Caco-2 (cell line): ENCODE measurements at regions not wholly inside any gene's neighbourhood (a gene's known extent, or its start where the extent isn't known, plus 50 kb on each side); places are given as distances from the start of the nearest gene placed in this dataset.

Experiments
- BruUV-seq: library from RNA; stranded (reverse); fragments of 400-500 nt; replicated peaks from 2 replicates; lab custom pipeline; 2021; lab: Mats Ljungman, UMichigan
- CTCF ChIA-PET: fragments of 300-600 bp; sonication (Branson Sonifier 250); formaldehyde crosslinking; loops from one replicate; lab custom pipeline; 2022; ENCODE audit warnings: antibody characterized with exemption; lab: Charles Lee
- POLR2A ChIA-PET: fragments of 300-600 bp; sonication (Branson Sonifier 250); formaldehyde crosslinking; loops from one replicate; lab custom pipeline; 2022; ENCODE audit warnings: antibody characterized with exemption; lab: Charles Lee
- DNase-seq, 2 experiments: peaks; one replicate each; pipeline versions ENCODE4 v3.0.0 to v3.0.0-alpha.2; 2020 to 2022
- H3K27me3 ChIP-seq: replicated peaks from 2 replicates; pipeline ENCODE4 v1.6.0; 2011; ENCODE audit warnings: low read length; ENCODE audit not compliant: control insufficient read depth, insufficient read depth
- H3K36me3 ChIP-seq: 2 replicates; pipeline ENCODE4 v1.5.1; 2011; ENCODE audit warnings: low read length; ENCODE audit not compliant: control insufficient read depth, insufficient read depth
- H3K4me1 ChIP-seq: fragments of 250-450 bp; sonication (Bioruptor Pico); 2 replicates; pipeline ENCODE4 v1.5.1; 2020; ENCODE audit warnings: mild to moderate bottlenecking
- H3K4me3 ChIP-seq: 2 replicates; pipeline ENCODE4 v1.5.1; 2011; ENCODE audit warnings: low read depth, mild to moderate bottlenecking, control low read depth, low read length
- H3K9me3 ChIP-seq: fragments of 250-450 bp; sonication (Bioruptor Pico); 2 replicates; pipeline ENCODE4 v1.5.1; 2020; ENCODE audit warnings: mild to moderate bottlenecking, moderate library complexity
- H3K27ac Mint-ChIP-seq: one replicate; pipeline ENCODE4 v1.8.0; 2022; ENCODE audit warnings: mixed read lengths; ENCODE audit not compliant: unreplicated experiment
- H3K27me3 Mint-ChIP-seq: one replicate; pipeline ENCODE4 v1.8.0; 2022; ENCODE audit warnings: mixed read lengths; ENCODE audit not compliant: insufficient read depth, unreplicated experiment
- H3K36me3 Mint-ChIP-seq: one replicate; pipeline ENCODE4 v1.8.0; 2022; ENCODE audit warnings: mild to moderate bottlenecking, mixed read lengths; ENCODE audit not compliant: insufficient read depth, unreplicated experiment
- H3K4me1 Mint-ChIP-seq: one replicate; pipeline ENCODE4 v1.8.0; 2022; ENCODE audit warnings: low read depth, mixed read lengths; ENCODE audit not compliant: unreplicated experiment
- H3K4me3 Mint-ChIP-seq: one replicate; pipeline ENCODE4 v1.8.0; 2022; ENCODE audit warnings: mild to moderate bottlenecking, moderate library complexity, mixed read lengths; ENCODE audit not compliant: unreplicated experiment
- H3K9me3 Mint-ChIP-seq: one replicate; pipeline ENCODE4 v1.8.0; 2022; ENCODE audit warnings: mixed read lengths; ENCODE audit not compliant: unreplicated experiment
- CTCF ChIP-seq, 2 experiments: fragments of 200-600 bp in 1 of 2; IDR thresholded peaks; 1 replicate in 1 of 2; 2 replicates in 1 of 2; pipeline versions ENCODE4 v1.5.1 to v1.8.0; 2011 to 2022; ENCODE audit warnings: antibody characterized with exemption in 1 of 2, control low read depth in 1 of 2, inconsistent platforms in 1 of 2, low read depth in 1 of 2, low read length in 1 of 2, mild to moderate bottlenecking in 1 of 2, moderate library complexity in 1 of 2; ENCODE audit not compliant: insufficient read depth in 1 of 2, severe bottlenecking in 1 of 2, unreplicated experiment in 1 of 2
- intact Hi-C: fragments of 100-400 bp; cut with micrococcal nuclease; formaldehyde crosslinking; loops from one replicate; pipeline ENCODE4 v1.10.0; 2022; ENCODE audit not compliant: unreplicated experiment

- Histone ChIP-seq H3K27me3 (no peaks in the 10 kb centered on the region), H3K9me3 (peaks cover 15% of the 10 kb centered on the region; the same call in 1 of the 2 replicates), H3K36me3 (no peaks in the 10 kb centered on the region), H3K4me3 (no peak overlapping the region), H3K4me1 (no peaks in the 10 kb centered on the region)
- no peak for DNase-seq
- Mint-ChIP-seq H3K4me3 (no peak overlapping the region), H3K36me3 (no peaks in the 10 kb centered on the region), H3K27me3 (no peaks in the 10 kb centered on the region), H3K9me3 (peaks cover 18% of the 10 kb centered on the region), H3K27ac (no peak overlapping the region), H3K4me1 (no peaks in the 10 kb centered on the region)
- BruUV-seq = no TSS peak
- TF ChIP-seq CTCF (IDR thresholded peaks at IDR 0.05; ENCODE audit: insufficient read depth in 1 of 2, low read depth in 1 of 2, low read length in 1 of 2, severe bottlenecking in 1 of 2, unreplicated experiment in 1 of 2) = no peak
- intact Hi-C loops = no loop called here
- ChIA-PET POLR2A (no interaction called here), CTCF (no interaction called here)
Observed at GRCh38 chr12:41944216-41944615, 200.5 kb downstream of the GXYLT1 start.

- no peak overlapping the region for H3K27ac Mint-ChIP-seq
- H3K4me1 Mint-ChIP-seq = no peaks in the 10 kb centered on the region
- ChIA-PET POLR2A (no interaction called here), CTCF (no interaction called here)
- H3K36me3 ChIP-seq = no peaks in the 10 kb centered on the region
- H3K9me3 ChIP-seq = peaks cover 15% of the 10 kb centered on the region; the same call in 1 of the 2 replicates
- peaks cover 18% of the 10 kb centered on the region for H3K9me3 Mint-ChIP-seq
- H3K4me3 Mint-ChIP-seq = no peak overlapping the region
- H3K4me1 ChIP-seq = no peaks in the 10 kb centered on the region
- intact Hi-C loops = no loop called here
- H3K4me3 ChIP-seq = no peak overlapping the region
- H3K27me3 ChIP-seq = no peaks in the 10 kb centered on the region
- H3K27me3 Mint-ChIP-seq = no peaks in the 10 kb centered on the region
- BruUV-seq = no TSS peak
- no peak for TF ChIP-seq CTCF (IDR thresholded peaks at IDR 0.05; ENCODE audit: insufficient read depth in 1 of 2, low read depth in 1 of 2, low read length in 1 of 2, severe bottlenecking in 1 of 2, unreplicated experiment in 1 of 2)
- no peaks in the 10 kb centered on the region for H3K36me3 Mint-ChIP-seq
- no peak for DNase-seq
Observed at GRCh38 chr12:41943671-41944070, 201.0 kb downstream of the GXYLT1 start.

GRCh38 chr12:41942354-41942753 is 202.3 kb downstream of the GXYLT1 start:
- ChIA-PET CTCF (no interaction called here), POLR2A (no interaction called here)

More at GRCh38 chr12:41942354-41942753, 202.3 kb downstream of the GXYLT1 start:
- DNase-seq = no peak
- H3K27me3 Mint-ChIP-seq = peaks cover under 1% of the 10 kb centered on the region
- BruUV-seq = no TSS peak
- no peaks in the 10 kb centered on the region for H3K36me3 Mint-ChIP-seq
- Histone ChIP-seq H3K36me3 (no peaks in the 10 kb centered on the region), H3K9me3 (peaks cover 15% of the 10 kb centered on the region; the same call in 1 of the 2 replicates), H3K27me3 (no peaks in the 10 kb centered on the region), H3K4me1 (no peaks in the 10 kb centered on the region), H3K4me3 (no peak overlapping the region)
- H3K27ac Mint-ChIP-seq = no peak overlapping the region
- H3K9me3 Mint-ChIP-seq = peaks cover 11% of the 10 kb centered on the region
- intact Hi-C loops = no loop called here
- no peak for TF ChIP-seq CTCF (IDR thresholded peaks at IDR 0.05; ENCODE audit: insufficient read depth in 1 of 2, low read depth in 1 of 2, low read length in 1 of 2, severe bottlenecking in 1 of 2, unreplicated experiment in 1 of 2)
- H3K4me1 Mint-ChIP-seq = no peaks in the 10 kb centered on the region
- no peak overlapping the region for H3K4me3 Mint-ChIP-seq
